ENCODE measurements at regions not wholly inside any gene's neighbourhood (a gene's known extent, or its start where the extent isn't known, plus 50 kb on each side); places are given as distances from the start of the nearest gene placed in this dataset.
"Not testable (repeated sequence)": the region's sequence is repeated elsewhere in the genome, so short reads cannot be mapped to it uniquely, and the experiment has no call there.

DNA sequence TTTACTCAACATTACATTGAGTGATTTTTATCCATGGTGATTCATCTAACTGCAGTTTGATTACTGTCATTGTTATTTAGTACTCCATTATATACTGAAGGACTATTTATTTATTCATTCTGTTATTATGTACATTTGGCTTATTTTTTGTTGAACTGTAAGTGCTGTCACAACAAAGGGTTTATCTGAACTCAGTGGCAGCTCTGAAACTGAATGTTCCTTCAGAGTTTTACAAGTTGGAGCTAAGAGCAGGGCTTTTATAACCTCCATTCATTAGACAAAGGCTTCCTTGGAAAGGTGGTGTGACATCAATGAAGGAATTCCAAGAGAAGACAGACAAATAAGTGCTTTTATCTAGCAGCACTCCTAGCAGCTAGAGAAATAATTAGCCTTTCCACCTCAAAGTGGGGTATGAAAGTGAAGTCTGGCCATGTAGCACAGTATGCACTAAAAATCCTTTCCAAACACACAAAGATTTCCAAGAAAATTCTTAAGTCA is 83.3 kb upstream of the GORAB start:
- H3K27me3 ChIP-seq: no peaks in the 10 kb centered on the region
- no peaks in the 10 kb centered on the region for H4K20me1 ChIP-seq
- no peaks in the 10 kb centered on the region for H3K4me1 ChIP-seq
- no peaks in the 10 kb centered on the region for H3K36me3 ChIP-seq
- 0 out of 22 replicates have a peak, but pooled peaks cover 0 to 4% (median 0%) of the 10 kb centered on the region in 11 experiments for H3K9me3 ChIP-seq (replicated peaks in 1 of 11)
- no peak overlapping the region for H3K27ac ChIP-seq
- TF ChIP-seq Cebpa-rat (IDR thresholded peaks at IDR 0.05): no peak
- H3K4me2 ChIP-seq: no peak overlapping the region
- no peak overlapping the region for H3K9ac ChIP-seq
- no peak overlapping the region for H3K4me3 ChIP-seq

DNA sequence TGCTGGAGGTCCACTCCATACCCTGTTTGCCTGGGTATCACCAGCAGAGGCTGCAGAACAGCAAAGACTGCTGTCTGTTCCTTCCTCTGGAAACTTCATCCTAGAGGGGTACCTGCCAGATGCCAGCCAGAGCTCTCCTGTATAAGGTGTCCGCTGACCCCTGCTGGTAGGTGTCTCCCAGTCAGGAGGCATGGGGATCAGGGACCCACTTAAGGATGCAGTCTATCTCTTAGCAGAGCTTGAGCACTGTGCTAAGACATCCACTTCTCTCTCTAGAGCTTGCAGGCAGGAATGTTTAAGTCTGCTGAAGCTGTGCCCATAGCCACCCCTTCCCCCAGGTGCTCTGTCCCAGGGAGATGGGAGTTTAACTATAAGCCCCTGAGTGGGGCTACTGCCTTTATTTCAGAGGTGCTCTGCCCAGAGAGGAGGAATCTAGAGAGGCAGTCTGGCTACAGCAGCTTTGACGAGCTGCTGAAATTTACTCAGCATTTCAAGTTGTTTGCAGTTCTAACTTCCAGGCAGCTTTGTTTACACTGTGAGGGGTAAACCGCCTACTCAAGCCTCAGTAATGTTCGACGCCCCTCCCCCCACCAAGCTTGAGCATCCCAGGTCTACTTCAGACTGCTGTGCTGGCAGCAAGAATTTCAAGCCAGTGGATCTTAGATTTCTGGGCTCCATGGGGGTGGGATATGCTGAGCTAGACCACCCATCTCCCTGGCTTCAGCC is 74.5 kb upstream of the GORAB start:
- not testable (repeated sequence) for H3K27me3 ChIP-seq, H4K20me1 ChIP-seq, H3K9ac ChIP-seq, H3K36me3 ChIP-seq, H3K27ac ChIP-seq, H3K4me2 ChIP-seq, H3K4me3 ChIP-seq
- H3K9me3 ChIP-seq (replicated peaks in 1 of 11): peaks cover 0 to 12% (median 5%) of the 10 kb centered on the region in 11 experiments; a peak in 6 of 22 replicates
- peaks cover 7 to 24% (median 12%) of the 10 kb centered on the region in 10 experiments for H3K4me1 ChIP-seq

- no peak overlapping the region for H3K27ac ChIP-seq
- H3K27me3 ChIP-seq: no peaks in the 10 kb centered on the region
- peaks cover 0 to 19% (median 6%) of the 10 kb centered on the region in 11 experiments; a peak in 7 of 22 replicates for H3K9me3 ChIP-seq (replicated peaks in 1 of 11)
- H3K9ac ChIP-seq: no peak overlapping the region
- no peak for TF ChIP-seq Cebpa-rat (IDR thresholded peaks at IDR 0.05)
- H4K20me1 ChIP-seq: no peaks in the 10 kb centered on the region
- H3K4me1 ChIP-seq: peaks cover 7 to 24% (median 12%) of the 10 kb centered on the region in 10 experiments
- H3K36me3 ChIP-seq: no peaks in the 10 kb centered on the region
- no peak overlapping the region for H3K4me3 ChIP-seq
- H3K4me2 ChIP-seq: peak overlapping the region in 1 of 11 experiments; percentile 71; a peak in 1 of 22 replicates
Measured at GRCh38 chr1:170460001-170460400, 72.0 kb upstream of the GORAB start.

- H4K20me1 ChIP-seq: no peaks in the 10 kb centered on the region
- H3K4me1 ChIP-seq: peaks cover 7 to 24% (median 12%) of the 10 kb centered on the region in 10 experiments
- TF ChIP-seq Cebpa-rat (IDR thresholded peaks at IDR 0.05): no peak
- H3K36me3 ChIP-seq: no peaks in the 10 kb centered on the region
- no peaks in the 10 kb centered on the region for H3K27me3 ChIP-seq
- H3K9ac ChIP-seq: no peak overlapping the region
- H3K27ac ChIP-seq: no peak overlapping the region
- H3K4me3 ChIP-seq: no peak overlapping the region
- peak overlapping the region in 2 of 11 experiments; percentile 23 to 71; a peak in 2 of 22 replicates for H3K4me2 ChIP-seq
- H3K9me3 ChIP-seq (replicated peaks in 1 of 11): peaks cover 0 to 19% (median 6%) of the 10 kb centered on the region in 11 experiments; a peak in 7 of 22 replicates
Measured at GRCh38 chr1:170460414-170461155, 71.4 kb upstream of the GORAB start.

DNA sequence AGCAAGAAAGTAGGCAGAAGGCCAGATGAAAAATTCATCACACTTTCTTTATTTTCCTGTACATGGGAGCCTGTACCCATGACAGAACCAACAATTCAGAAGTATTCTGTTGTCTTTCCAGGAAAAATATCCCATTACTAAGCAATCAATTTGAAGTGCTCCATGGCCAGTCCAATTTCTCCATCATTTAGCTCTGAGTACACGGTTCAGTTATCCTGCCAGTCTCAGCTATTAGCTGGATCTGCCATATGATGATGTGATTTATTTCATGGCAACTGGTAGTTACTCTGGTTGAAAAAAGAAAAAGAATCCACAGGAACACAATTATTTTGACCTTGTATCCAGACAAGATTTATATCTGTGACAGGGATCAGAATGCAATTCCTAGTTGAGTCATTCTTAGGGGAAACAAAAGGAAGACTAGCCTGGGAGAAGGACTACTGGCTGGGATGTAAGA is 70.6 kb upstream of the GORAB start:
- H3K4me1 ChIP-seq: peaks cover 7 to 24% (median 12%) of the 10 kb centered on the region in 10 experiments
- no peak for TF ChIP-seq Cebpa-rat (IDR thresholded peaks at IDR 0.05)
- H3K9me3 ChIP-seq (replicated peaks in 1 of 11): peaks cover 0 to 19% (median 6%) of the 10 kb centered on the region in 11 experiments; a peak in 7 of 22 replicates
- H3K27me3 ChIP-seq: no peaks in the 10 kb centered on the region
- no peaks in the 10 kb centered on the region for H3K36me3 ChIP-seq
- no peaks in the 10 kb centered on the region for H4K20me1 ChIP-seq
- no peak overlapping the region for H3K4me3 ChIP-seq
- H3K9ac ChIP-seq: no peak overlapping the region
- peak overlapping the region in 9 of 11 experiments; percentile 22 to 71 (median 49); a peak in 17 of 22 replicates for H3K4me2 ChIP-seq
- peak overlapping the region in 2 of 11 experiments; percentile 0 to 23; a peak in 2 of 22 replicates for H3K27ac ChIP-seq

GRCh38 chr1:170461762-170462384 is 70.1 kb upstream of the GORAB start:
- no peaks in the 10 kb centered on the region for H3K36me3 ChIP-seq

DNA sequence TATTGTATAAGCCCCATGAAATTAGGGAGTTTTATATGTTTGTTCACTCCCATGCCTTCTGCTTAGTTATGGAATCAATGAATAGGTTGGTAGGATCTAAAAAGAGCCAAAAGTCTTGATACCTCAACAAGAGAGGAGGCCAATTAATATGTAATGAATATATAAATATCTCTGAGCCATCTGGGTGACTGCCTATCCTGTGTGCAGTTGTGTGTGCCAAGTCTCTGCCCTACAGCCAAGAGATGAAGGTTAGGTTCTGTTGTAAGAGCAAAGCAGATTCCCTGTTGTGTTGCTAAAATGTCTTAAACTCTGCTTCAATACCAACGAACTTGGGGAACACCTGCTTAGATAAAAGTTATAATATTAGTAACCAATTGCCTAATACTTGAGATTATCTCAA is 61.8 kb upstream of the GORAB start:
- TF ChIP-seq Cebpa-rat (IDR thresholded peaks at IDR 0.05): no peak
- Histone ChIP-seq H3K36me3 (no peaks in the 10 kb centered on the region), H3K27ac (no peak overlapping the region), H4K20me1 (no peaks in the 10 kb centered on the region), H3K27me3 (no peaks in the 10 kb centered on the region), H3K4me3 (no peak overlapping the region), H3K9ac (no peak overlapping the region), H3K9me3 (replicated peaks in 1 of 11) (no peaks in the 10 kb centered on the region), H3K4me2 (no peak overlapping the region), H3K4me1 (no peaks in the 10 kb centered on the region)

More at GRCh38 chr1:170461762-170462384, 70.1 kb upstream of the GORAB start:
- H3K27ac ChIP-seq: peak overlapping the region in 2 of 11 experiments; percentile 0 to 23; a peak in 2 of 22 replicates
- H3K4me3 ChIP-seq: no peak overlapping the region
- peaks cover 0 to 19% (median 6%) of the 10 kb centered on the region in 11 experiments; a peak in 7 of 22 replicates for H3K9me3 ChIP-seq (replicated peaks in 1 of 11)
- no peaks in the 10 kb centered on the region for H3K27me3 ChIP-seq
- no peak overlapping the region for H3K9ac ChIP-seq
- no peak for TF ChIP-seq Cebpa-rat (IDR thresholded peaks at IDR 0.05)
- no peaks in the 10 kb centered on the region for H4K20me1 ChIP-seq
- peaks cover 7 to 24% (median 12%) of the 10 kb centered on the region in 10 experiments for H3K4me1 ChIP-seq
- peak overlapping the region; percentile 22 to 71 (median 49) for H3K4me2 ChIP-seq

GRCh38 chr1:170471398-170472053 is 60.4 kb upstream of the GORAB start:
- Histone ChIP-seq H3K36me3 (no peaks in the 10 kb centered on the region), H3K27me3 (no peaks in the 10 kb centered on the region), H3K9ac (no peak overlapping the region), H3K9me3 (replicated peaks in 1 of 11) (no peaks in the 10 kb centered on the region), H4K20me1 (no peaks in the 10 kb centered on the region), H3K4me1 (no peaks in the 10 kb centered on the region), H3K4me3 (no peak overlapping the region), H3K4me2 (no peak overlapping the region), H3K27ac (no peak overlapping the region)
- TF ChIP-seq Cebpa-rat (IDR thresholded peaks at IDR 0.05): no peak

Data from BLaER1 treated with 17β-estradiol and CSF1 and Interleukin-3, amounts not matched to agents 10 nM and 100 nM (cell line).